Activated T-cell treated with anti-CD3 and anti-CD28 coated beads, Interleukin-2, amount 50 U/mL, for 72 hours (primary cell): ENCODE measurements at regions not wholly inside any gene's neighbourhood (a gene's known extent, or its start where the extent isn't known, plus 50 kb on each side); places are given as distances from the start of the nearest gene placed in this dataset.

Experiments used
- ATAC-seq, 2 donors: fragments of 150-1000 bp; cut with Tn5 transposase; replicated peaks in 1 of 2; 2 replicates each; pipeline ENCODE4 v1.10.0; 2021; ENCODE audit warnings: moderate library complexity in 2 of 2, mild to moderate bottlenecking in 1 of 2
- DNase-seq, 2 donors: peaks; one replicate each; pipeline ENCODE4 v3.0.0; 2021 to 2022; ENCODE audit warnings: mixed read lengths in 1 of 2
- H3K27ac Mint-ChIP-seq: one replicate; pipeline ENCODE4 v1.8.0; 2022; ENCODE audit warnings: mild to moderate bottlenecking, moderate library complexity, mixed read lengths
- H3K27me3 Mint-ChIP-seq: one replicate; pipeline ENCODE4 v1.8.0; 2022; ENCODE audit warnings: low read depth, mixed read lengths
- H3K36me3 Mint-ChIP-seq, 2 donors: one replicate each; pipeline ENCODE4 v1.8.0; 2022; ENCODE audit warnings: mixed read lengths in 2 of 2, mild to moderate bottlenecking in 1 of 2; ENCODE audit not compliant: insufficient read depth in 2 of 2
- H3K4me1 Mint-ChIP-seq: one replicate; pipeline ENCODE4 v1.8.0; 2022; ENCODE audit warnings: low read depth, mixed read lengths
- H3K4me3 Mint-ChIP-seq, 2 donors: one replicate each; pipeline ENCODE4 v1.8.0; 2022; ENCODE audit warnings: mild to moderate bottlenecking in 2 of 2, mixed read lengths in 2 of 2, moderate library complexity in 2 of 2
- H3K9me3 Mint-ChIP-seq, 2 donors: one replicate each; pipeline ENCODE4 v1.8.0; 2022; ENCODE audit warnings: mixed read lengths in 2 of 2

DNA sequence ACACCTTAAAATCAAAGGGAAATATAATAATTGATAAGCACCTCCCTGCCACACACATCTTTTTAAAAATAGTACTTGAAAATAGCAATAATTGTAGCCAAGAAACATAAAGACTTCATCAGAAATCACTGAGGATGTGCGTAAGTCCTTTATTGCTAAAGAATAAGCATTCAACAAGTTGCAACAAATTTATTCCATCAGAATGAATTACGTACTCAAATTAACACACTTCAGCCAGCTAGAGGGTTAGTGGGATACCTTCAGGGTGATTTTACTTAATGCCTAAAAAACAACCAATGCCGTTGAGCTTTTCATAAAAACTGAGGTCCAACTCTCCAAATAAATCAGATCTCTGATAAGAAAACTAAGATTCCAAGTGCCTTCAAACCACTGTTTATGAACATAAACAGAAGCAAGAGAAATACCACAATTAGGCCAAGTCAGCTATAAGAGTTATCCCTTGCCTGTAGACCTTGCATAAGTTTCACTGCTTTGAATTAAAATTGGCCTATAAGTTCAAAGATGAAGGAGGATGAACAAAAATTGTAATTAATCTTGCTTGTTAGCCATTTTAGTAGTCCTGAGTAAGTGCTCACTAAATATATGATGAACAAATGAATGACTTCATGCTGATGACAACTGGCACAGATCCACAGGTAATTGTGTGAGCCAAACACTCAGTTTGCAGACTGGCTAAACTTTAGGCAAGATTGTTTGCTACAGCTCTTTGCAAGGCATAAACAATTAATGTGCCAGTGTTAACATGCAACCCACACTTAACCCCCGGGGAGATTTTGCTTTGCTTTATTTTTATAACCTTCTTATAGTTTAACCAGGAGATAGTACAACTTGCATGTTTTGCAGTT lies 375.1 kb upstream of the THBS1 start:
- no peak overlapping the region for H3K27ac Mint-ChIP-seq
- no peaks in the 10 kb centered on the region for H3K4me1 Mint-ChIP-seq
- H3K27me3 Mint-ChIP-seq, result no peaks in the 10 kb centered on the region
- ATAC-seq (no peak), DNase-seq (no peak)
- H3K36me3 Mint-ChIP-seq, result no peaks in the 10 kb centered on the region
- H3K4me3 Mint-ChIP-seq, result no peak overlapping the region
- H3K9me3 Mint-ChIP-seq, result no peaks in the 10 kb centered on the region

- Mint-ChIP-seq H3K9me3 (no peaks in the 10 kb centered on the region), H3K36me3 (no peaks in the 10 kb centered on the region), H3K27ac (no peak overlapping the region), H3K4me1 (no peaks in the 10 kb centered on the region), H3K4me3 (no peak overlapping the region), H3K27me3 (no peaks in the 10 kb centered on the region)
- no peak for ATAC-seq
- DNase-seq, result no peak
Observed at GRCh38 chr15:39207532-39208115, 373.3 kb upstream of the THBS1 start.

DNA sequence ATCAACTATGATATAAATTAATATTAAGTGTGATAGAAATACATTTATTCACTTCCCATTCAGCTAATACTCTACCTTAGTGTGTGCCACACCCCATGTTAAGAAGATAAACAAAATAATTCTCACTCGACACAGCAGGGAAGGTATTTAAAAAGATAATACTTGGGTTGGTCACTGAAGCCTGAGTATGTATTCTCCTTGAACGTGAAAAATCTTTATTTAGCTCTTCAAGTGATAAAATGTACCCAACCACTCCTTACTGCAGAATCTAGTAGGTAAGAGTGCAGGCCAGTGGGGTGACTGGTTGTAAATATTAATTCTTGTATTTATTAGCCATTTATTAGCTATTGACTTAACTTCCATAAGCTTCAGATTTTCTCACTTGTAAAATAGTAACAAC lies 372.7 kb upstream of the THBS1 start:
- Mint-ChIP-seq H3K9me3 (peaks cover 0 to 2% of the 10 kb centered on the region in 2 donors), H3K4me1 (no peaks in the 10 kb centered on the region), H3K36me3 (no peaks in the 10 kb centered on the region), H3K27me3 (peaks cover 3% of the 10 kb centered on the region), H3K27ac (no peak overlapping the region), H3K4me3 (no peak overlapping the region)
- ATAC-seq (no peak), DNase-seq (no peak)

DNA sequence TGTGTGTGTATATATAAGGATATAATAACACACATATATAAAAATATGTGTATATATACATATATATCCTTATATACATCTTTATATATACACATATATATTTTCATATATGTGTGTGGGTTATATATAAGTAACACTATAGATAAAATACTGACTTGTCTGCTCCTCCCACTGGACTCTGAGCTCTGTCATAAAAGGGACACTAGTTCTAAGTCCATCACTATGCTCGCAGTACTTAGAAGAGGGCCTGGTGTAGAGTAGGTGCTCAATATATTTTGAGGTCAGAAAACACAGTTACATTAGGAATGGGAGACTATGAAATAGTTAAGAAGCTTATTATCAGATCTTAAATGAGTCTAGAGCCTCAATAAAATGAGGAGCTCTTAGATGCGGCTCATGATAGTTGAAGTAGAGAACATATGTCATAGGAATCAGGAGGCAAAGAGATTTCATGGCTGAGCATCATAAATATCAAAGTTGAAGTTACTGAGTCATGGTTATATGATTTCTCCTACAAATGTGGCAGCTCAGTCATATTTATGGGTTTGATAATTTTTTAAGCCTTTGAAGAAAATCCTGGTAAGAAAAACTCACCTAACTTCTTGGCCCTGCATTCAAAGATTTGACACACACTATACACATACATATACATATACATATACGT lies 371.2 kb upstream of the THBS1 start:
- Mint-ChIP-seq H3K4me1 (no peaks in the 10 kb centered on the region), H3K27ac (no peak overlapping the region), H3K36me3 (no peaks in the 10 kb centered on the region), H3K9me3 (peaks cover 0 to 2% of the 10 kb centered on the region in 2 donors), H3K4me3 (no peak overlapping the region), H3K27me3 (peaks cover 7% of the 10 kb centered on the region)
- ATAC-seq (no peak), DNase-seq (no peak)

- H3K4me3 Mint-ChIP-seq, result no peak overlapping the region
- H3K36me3 Mint-ChIP-seq, result no peaks in the 10 kb centered on the region
- ATAC-seq, result no peak
- H3K27ac Mint-ChIP-seq, result no peak overlapping the region
- H3K27me3 Mint-ChIP-seq, result peaks cover 7% of the 10 kb centered on the region
- DNase-seq, result no peak
- H3K9me3 Mint-ChIP-seq, result peaks cover 0 to 2% of the 10 kb centered on the region in 2 donors
- H3K4me1 Mint-ChIP-seq, result no peaks in the 10 kb centered on the region
Observed at GRCh38 chr15:39211108-39211979, 369.5 kb upstream of the THBS1 start.

DNA sequence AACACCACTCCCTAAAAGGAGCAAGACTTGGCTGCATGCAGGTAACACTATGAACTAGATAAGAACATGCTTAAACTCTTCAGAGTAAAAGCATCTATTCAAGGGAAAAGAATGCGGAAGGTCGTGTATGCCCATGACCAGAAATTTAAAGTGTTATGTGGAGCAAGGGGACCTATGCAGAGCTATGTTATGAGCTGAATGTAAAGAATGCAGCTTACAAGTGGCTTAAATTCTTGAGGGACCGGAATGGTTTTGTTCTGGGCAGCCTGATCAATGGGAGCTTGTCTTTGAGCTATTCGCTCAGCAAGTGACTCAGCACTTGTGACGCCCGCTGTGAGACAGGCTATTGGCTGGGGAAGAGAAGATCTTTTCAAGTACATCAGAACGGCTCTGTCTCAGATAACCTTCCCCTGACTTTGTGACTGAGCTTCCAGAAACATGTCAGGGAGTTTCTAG lies 367.5 kb upstream of the THBS1 start:
- H3K4me1 Mint-ChIP-seq, result no peaks in the 10 kb centered on the region
- H3K4me3 Mint-ChIP-seq, result no peak overlapping the region
- H3K9me3 Mint-ChIP-seq, result peaks cover 0 to 2% of the 10 kb centered on the region in 2 donors
- no peak for DNase-seq
- no peaks in the 10 kb centered on the region for H3K36me3 Mint-ChIP-seq
- no peak overlapping the region for H3K27ac Mint-ChIP-seq
- ATAC-seq, result no peak
- peaks cover 7% of the 10 kb centered on the region for H3K27me3 Mint-ChIP-seq

DNA sequence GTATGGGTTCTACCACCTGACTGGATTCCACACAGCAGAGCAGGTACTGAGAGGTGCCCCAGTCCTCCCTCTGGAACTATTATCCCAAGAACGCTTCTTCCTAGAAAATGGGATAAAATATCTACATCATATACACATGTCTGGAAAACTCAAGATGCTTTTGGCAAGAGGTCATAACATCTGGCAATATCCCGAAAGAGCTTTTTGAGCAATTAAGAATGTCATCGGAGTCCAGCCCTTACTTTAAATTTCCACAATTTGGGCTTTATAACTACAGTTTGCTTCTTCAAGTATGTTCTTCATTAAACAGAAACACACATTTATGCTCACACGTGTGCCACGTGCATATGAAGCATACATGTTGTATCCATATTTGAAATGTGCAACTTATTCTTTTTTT lies 365.9 kb upstream of the THBS1 start:
- Mint-ChIP-seq H3K27ac (no peak overlapping the region), H3K36me3 (no peaks in the 10 kb centered on the region), H3K4me3 (no peak overlapping the region), H3K27me3 (peaks cover 7% of the 10 kb centered on the region), H3K9me3 (peaks cover 0 to 2% of the 10 kb centered on the region in 2 donors), H3K4me1 (no peaks in the 10 kb centered on the region)
- ATAC-seq (no peak), DNase-seq (no peak)

DNA sequence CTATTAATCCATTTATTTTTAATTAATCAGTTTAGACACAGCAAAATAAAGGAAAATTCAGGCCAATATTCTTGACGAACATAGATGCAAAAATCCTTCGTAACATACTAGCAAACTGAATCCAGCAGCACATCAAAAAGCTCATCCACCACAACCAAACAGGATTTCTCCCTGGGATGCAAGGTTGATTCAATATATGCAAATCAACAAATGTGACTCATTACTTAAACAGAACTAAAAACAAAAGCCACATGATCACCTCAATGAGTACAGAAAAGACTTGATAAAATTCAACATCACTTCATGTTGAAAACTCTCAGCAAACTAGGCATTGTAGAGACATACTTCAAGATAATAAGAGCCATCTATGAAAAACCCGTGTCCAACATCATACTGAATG lies 364.1 kb upstream of the THBS1 start:
- peaks cover 7% of the 10 kb centered on the region for H3K27me3 Mint-ChIP-seq
- DNase-seq, result no peak

GRCh38 chr15:39219608-39220007 lies 361.3 kb upstream of the THBS1 start:
- no peak overlapping the region for H3K4me3 Mint-ChIP-seq
- H3K4me1 Mint-ChIP-seq, result no peaks in the 10 kb centered on the region
- no peaks in the 10 kb centered on the region for H3K36me3 Mint-ChIP-seq
- ATAC-seq, result no peak
- no peaks in the 10 kb centered on the region for H3K27me3 Mint-ChIP-seq
- H3K27ac Mint-ChIP-seq, result no peak overlapping the region
- peaks cover 0 to 2% of the 10 kb centered on the region in 2 donors for H3K9me3 Mint-ChIP-seq
- DNase-seq, result no peak

More for the DNA sequence above, 364.1 kb upstream of the THBS1 start:
- Mint-ChIP-seq H3K27ac (no peak overlapping the region), H3K9me3 (peaks cover 0 to 2% of the 10 kb centered on the region in 2 donors), H3K4me3 (no peak overlapping the region), H3K36me3 (no peaks in the 10 kb centered on the region), H3K4me1 (no peaks in the 10 kb centered on the region)
- ATAC-seq, result no peak

GRCh38 chr15:39226169-39226937 lies 354.5 kb upstream of the THBS1 start:
- Mint-ChIP-seq H3K36me3 (no peaks in the 10 kb centered on the region), H3K27me3 (no peaks in the 10 kb centered on the region), H3K4me1 (peaks cover 6% of the 10 kb centered on the region), H3K4me3 (no peak overlapping the region), H3K9me3 (peaks cover 0 to 2% of the 10 kb centered on the region in 2 donors), H3K27ac (no peak overlapping the region)
- no peak for DNase-seq
- ATAC-seq, result no peak

- ATAC-seq (no peak), DNase-seq (no peak)
- Mint-ChIP-seq H3K4me1 (peaks cover 6% of the 10 kb centered on the region), H3K4me3 (no peak overlapping the region), H3K27ac (no peak overlapping the region), H3K9me3 (peaks cover 0 to 2% of the 10 kb centered on the region in 2 donors), H3K36me3 (no peaks in the 10 kb centered on the region), H3K27me3 (no peaks in the 10 kb centered on the region)
Observed at GRCh38 chr15:39227001-39227400, 353.9 kb upstream of the THBS1 start.

- Mint-ChIP-seq H3K27me3 (no peaks in the 10 kb centered on the region), H3K4me3 (no peak overlapping the region), H3K27ac (no peak overlapping the region), H3K9me3 (peaks cover 0 to 3% of the 10 kb centered on the region in 2 donors), H3K4me1 (peaks cover 6% of the 10 kb centered on the region), H3K36me3 (no peaks in the 10 kb centered on the region)
- DNase-seq (no peak), ATAC-seq (no peak)
Observed at GRCh38 chr15:39228889-39229288, 352.0 kb upstream of the THBS1 start.
